GM18858 (cell line): ENCODE measurements at regions not wholly inside any gene's neighbourhood (a gene's known extent, or its start where the extent isn't known, plus 50 kb on each side); places are given as distances from the start of the nearest gene placed in this dataset.
A peak's percentile ranks its signal among the peaks of the same experiment; 100 is the strongest.
"Not testable (repeated sequence)": the region's sequence is repeated elsewhere in the genome, so short reads cannot be mapped to it uniquely, and the experiment has no call there.

Experiments used
- ATAC-seq: cut with Tn5 transposase; IDR thresholded peaks from one replicate; pipeline ENCODE4 v1.9.1; 2021; ENCODE audit not compliant: unreplicated experiment

DNA sequence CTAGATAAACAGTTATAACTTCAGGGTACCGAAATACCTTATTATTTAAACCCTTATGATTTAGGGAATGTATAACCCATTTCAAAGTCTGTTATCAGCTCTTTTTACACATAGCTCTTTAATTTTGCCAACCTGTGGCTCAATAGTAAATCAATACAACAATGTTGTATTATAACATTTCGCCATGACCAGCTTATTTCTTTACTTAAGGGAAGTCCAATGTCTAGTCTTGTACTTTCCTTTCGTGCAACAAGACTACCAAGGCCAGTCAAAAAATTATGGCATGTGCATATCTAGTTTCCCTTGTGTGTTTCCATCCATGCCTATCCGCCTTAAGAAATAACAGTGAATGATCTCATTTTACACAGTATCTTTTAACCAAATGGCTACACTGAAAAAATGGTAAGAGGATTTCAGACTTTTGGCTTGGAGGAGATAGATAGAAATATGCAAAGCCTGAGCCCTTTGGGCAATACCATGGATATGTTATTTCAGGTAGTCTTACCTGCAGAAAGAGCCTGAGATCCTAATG, 239.5 kb upstream of the RPS23 start:
- ATAC-seq: no peak

DNA sequence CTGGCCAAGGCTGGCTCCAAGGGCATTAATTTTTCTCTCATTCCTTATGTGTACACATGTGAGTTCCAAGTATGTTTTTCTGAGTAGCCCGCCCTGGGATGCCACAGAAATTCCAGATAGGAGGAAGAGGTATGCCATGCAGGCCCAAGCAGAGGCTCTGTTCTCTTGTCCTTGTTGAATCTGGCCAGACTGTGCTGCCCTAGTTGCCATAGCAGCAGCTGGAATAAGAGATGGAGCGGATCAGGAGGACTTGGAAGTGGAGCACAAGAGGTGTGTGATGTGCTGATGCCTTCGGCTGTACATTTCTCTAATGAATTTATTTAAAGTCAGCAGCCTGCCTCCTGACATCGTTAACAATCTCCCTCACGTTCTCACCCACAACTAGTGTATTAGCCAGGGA, 235.6 kb upstream of the RPS23 start:
- no peak for ATAC-seq

DNA sequence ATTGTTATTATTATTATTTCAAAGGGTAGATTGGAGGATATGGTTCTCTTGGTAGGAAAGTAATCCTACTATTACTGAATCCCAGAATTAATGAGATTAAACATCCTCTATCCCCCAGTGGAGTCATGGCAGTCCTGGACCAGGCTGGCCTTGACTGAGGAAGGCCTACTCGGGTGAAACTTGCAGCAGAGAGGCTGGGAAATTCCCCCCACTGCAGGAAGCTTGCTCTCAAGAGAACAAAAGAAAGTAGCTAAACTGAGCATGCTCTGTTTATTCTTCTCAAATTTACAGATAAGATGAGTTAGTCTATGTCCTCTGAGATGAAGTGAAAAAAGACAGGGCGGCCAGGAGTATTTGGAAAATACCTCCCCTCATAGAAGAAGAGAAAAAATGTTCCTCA, 233.9 kb upstream of the RPS23 start:
- peak; percentile 70 for ATAC-seq

DNA sequence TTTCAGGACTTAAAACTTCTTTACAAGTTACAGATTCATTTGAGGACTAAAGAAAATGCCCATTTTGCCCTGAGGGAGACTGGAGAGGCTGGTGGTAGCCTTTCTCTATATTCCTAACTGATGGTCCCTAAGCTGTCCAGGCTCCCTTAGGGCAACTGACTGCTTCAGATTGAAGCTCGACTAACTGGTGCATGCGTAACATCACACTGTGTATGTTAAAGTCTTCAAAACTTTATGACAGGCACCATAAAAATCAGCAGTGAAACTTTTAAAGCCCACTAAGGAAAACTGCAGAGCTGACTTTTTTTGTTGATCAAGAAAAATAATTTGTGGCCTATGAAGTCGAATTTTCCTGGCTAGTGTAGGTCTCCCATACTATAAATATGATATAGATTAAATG, 233.0 kb upstream of the RPS23 start:
- ATAC-seq: no peak

DNA sequence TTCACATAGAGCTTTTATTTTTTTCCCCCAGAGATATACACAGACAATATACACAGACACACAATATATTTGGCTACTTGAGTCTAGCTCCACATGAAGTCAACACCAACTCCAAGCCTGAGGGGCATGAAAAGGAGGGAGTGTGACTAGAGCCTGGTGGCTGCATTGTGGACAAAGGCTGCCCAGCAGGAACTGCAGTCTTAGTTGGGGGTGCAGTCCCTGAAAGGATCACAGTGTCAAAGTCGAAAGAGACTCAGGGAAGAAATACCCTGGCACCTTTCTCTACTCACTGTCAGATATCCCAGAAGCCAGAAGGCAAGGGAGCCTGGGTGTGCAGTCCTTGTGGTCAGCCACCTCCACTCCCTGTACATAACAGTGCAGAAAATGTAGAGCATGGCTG, 231.6 kb upstream of the RPS23 start:
- no peak for ATAC-seq

DNA sequence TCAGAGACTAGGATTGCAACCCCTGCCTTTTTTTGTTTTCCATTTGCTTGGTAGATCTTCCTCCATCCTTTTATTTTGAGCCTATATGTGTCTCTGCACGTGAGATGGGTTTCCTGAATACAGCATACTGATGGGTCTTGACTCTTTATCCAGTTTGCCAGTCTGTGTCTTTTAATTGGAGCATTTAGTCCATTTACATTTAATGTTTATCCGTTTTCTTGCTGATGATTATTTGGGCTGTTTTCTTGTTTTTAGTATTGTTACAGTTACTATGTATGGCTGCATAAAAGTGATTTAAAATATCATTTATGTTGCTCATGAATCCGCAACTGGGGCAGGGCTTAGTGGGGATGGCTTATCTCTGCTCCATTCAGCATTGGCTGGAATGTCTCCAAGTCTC, 228.2 kb upstream of the RPS23 start:
- ATAC-seq: not testable (repeated sequence)

DNA sequence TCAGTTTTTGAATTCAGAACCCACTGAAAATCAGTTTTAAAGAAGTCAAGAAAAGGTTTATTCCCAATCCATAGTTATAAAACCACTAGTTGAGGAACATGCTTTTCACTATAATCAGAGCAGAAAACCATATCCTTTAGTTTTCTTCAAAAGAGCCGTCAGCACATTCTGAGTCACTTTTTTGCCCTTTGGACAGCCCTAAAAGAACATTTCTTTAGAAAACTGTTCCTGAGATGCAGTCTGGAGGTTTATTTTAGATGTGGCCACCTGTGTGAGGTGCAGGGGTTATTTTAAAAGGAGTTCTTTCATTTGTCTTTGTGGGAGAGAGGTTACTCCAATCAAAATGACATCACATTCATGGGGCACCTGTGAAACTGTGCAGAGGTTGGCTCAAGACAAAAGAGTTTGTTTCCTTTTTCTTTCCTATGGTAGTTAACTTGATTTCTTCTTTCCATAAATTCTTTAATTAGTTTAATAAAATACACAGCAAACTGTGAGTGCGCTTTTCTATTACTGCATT, 221.6 kb upstream of the RPS23 start:
- ATAC-seq: no peak

DNA sequence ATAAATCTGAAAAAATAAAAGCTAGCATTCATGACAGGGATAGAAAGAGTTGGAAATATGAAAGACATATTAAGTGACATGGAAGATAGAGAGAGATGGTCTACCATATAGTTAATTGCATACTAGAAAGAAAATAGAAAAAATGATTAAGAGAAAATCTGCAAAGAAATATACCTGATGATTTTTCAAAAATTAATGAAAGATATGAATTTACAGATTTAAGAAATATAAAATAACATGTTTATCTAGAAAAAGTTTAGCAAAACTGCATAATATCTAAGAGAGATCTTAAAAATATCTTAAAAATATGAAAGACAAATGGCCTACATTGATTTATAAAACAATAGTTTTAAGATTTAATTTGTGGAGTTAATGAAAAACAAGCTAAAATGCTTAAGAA, 219.1 kb upstream of the RPS23 start:
- ATAC-seq: no peak

DNA sequence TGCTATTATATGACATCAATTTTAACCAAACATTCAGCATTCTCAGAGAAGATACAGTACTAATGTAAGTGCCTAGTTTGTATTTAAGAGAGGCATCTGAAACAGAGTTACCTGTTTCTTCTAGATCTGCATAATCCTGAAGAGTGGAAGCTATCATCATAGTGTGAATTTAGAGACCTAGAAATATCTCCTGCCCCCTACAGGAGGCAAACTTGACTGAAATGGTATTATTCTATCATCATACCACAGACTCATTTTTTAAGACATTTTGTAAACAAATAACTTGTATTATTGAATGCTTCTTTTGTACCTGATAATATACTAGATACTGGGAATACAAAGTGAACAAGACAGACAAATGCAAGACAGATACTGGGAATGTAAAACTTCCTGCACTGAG, 216.8 kb upstream of the RPS23 start:
- no peak for ATAC-seq

DNA sequence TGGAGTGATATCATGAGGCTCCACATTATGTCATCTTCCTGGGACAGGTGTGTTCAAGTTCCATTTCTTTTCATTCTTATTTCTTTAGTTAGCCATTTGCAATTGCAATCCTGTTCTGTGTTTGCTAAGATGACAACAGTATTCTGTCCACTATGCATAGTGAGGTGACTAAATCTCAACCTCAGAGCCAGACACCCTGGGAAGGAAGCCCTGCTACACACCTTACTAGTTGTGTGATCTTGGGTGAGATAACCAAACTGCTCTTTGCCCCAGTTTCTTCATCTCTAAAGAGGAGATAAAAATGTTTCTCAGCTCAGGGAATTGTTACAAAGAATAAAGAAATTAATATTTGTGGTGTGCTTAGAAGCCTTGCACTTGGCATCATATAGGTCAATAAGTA, 215.1 kb upstream of the RPS23 start:
- no peak for ATAC-seq

DNA sequence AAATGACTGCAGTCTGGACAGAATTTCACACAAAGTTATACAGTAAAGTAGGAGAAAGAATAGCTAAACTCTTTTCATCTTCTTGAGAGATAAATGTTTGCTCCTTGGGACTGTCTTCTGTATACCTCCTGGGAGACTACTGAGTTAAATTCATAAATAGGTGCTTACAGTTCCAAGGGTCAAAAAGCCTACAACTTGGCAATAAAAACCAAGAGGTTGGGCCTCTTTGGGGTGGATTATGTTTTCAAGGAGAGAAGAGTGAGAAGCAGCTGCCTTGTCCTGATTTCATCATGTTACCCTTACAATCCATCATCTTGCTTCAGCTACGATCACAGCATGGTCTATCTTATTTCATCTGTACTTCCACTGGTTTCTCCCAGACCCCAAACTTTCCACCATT, 213.2 kb upstream of the RPS23 start:
- ATAC-seq: no peak

DNA sequence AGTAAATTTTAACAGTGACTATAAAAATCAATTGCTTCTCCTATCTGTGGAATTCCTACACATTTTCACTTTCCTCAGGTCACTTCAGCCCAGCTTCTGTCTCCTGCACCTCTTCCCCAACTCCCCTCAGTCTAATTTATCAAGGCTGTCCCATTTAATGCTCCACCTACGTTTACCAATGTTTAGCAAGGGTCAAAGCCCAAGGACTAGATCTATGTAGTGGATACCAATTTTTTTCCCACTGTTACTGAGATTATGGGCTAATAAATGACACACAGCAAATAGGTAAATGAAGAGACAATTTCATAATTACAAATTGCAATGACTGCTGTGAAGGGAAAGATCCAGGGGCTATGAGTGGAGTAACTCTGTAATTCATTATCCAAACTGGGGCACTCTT, 211.5 kb upstream of the RPS23 start:
- ATAC-seq: no peak

DNA sequence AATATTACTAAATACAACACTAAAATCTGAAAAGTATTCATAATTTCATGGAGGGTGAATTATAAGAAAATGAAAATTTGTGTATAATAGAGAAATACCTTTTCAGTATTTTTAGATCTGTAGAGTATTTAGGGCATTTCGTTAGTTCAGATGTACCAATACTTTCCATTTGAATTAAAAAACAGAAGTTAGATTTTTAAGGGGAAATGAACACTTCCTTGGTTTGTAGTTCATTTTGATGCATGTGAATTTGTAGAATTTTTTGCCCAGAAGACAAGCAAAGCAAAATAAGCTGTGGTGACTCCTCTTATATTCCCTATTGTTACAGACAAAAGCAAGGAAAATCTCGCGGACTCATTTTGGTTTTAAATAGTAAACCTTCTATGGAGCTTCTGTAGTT, 209.0 kb upstream of the RPS23 start:
- no peak for ATAC-seq

DNA sequence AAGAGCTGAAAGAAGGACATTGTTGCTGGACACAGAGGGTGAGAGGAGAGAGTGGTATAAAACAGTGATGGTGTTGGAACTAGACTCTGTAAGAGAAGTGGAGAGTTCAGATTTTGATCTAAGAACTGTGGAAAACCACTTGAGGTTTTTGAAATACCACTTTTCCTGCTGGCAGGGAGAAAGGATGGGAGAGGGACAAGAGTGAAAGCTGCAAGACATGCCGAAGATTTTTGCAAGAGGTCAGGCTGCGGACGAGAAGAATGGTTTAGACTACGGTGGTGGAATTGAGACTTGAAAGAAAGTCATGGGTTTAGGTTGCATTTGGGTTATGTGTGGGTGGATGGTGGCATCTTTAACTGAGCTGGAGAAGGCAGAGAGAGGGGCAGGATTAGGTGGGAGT, 202.2 kb upstream of the RPS23 start:
- no peak for ATAC-seq

DNA sequence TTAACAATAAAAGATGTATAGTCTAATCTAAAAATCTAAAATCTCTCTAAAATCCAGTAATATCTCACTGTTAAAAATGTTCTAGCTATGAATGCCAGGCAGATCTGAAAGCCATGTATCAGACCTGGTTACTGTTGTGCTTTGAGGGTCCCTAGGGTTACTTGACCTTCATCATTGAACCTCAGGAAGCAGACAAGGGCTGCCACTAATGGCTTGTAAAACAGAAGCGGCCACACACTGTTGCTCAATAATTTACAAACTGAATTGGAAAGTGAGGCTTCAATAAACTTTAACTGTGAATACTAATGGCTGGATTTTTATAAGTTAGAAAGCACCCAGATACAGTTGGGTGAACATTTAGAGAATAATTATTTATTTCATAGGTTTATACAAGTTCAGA, 198.0 kb upstream of the RPS23 start:
- no peak for ATAC-seq

DNA sequence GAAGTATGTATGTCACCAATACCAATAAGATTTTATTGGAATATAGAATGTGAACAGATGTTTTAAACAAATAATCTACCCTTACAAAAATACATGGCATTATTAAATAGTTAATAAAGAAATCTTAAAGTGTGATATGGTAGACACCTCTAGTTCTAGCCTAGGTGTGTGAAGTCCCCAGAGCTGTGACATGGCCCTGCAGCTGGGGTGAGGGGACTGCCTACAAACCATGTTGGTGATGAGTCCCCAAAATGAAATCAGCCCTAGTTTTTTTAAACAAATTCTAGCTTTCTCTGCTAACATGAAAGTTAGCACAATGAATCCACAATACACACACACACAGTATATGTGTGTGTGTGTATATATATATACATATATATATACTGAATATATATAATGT, 195.1 kb upstream of the RPS23 start:
- no peak for ATAC-seq

DNA sequence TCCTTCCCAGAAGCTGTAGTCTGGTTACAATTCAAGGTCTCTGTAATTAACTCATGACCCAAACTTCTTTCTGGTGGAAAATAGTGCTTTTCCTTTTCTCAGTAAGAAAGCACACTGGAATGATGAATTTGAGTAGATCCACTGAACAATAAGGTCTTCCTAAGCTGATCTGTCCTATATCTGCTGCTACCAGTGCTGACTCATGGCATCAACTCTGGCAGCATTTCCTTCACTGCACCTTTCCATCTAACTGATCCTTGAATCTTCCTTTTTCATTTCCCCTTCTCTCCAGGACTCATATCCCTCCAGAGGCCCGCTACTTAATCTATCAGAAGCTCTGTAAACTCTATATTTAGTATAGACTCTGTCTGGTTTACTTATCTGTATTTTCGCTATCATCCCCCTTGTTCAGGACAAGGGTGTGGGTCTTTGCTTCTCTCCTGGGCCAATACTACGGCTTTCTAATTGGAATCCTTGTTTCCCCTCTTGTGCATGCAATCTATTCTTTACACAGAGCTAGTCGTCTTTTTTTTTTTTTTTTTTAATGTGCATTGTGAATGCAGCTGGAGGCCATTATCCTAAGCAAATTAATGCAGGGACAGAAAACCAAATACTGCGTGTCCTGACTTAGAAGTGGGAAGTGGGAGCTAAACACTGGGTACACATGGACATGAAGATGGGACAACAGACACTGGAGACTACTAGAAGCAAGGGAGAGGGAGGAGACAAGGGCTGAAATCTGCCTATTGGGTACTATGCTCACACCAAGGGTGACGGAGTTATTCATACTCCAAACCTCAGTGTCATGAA, 192.2 kb upstream of the RPS23 start:
- ATAC-seq: no peak

DNA sequence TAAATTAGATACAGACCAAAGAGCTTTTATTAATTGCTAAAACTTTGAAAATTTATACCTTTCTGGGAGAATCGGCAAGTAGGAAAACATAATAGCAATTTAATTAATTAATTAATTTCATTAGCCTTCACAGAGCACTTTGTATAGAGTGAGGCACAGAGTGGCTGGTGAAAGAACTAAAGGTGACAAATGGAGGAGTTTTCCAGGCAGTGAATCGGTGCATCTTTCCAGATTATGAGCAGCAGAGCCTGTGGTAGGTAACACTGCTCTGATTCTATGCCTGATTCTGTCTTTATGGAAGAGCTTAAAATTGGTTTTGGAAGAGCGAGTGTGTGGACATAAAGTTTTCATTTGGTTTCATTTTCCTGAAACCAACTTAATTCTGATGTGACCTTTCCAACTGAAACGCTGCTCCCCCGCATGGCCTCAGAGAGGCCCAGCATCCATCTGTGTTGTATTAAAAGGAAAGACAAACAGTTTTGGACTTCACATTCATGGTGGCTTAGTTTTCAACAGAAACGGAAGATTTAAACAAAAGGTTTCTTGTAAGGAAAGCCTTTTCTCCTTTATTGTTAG, 188.9 kb upstream of the RPS23 start:
- ATAC-seq: no peak

DNA sequence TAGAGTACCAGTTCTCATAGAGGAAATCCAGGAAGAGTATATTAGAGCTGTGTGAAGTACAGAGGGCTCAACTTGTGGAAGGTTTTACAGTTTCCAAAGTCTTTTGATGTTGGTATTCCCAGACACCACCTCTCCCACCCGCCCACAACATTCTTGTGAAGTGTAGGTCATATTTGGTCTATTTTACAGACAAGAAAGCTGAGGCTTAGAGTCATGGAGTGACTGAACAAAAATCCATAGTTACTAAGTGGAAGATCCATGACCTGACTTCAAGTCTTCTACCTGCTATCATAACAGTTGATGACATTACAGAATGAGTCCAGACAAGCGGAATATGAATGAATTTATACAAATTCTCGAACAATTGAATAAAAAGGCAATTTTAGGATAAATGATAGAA, 187.1 kb upstream of the RPS23 start:
- ATAC-seq: no peak

DNA sequence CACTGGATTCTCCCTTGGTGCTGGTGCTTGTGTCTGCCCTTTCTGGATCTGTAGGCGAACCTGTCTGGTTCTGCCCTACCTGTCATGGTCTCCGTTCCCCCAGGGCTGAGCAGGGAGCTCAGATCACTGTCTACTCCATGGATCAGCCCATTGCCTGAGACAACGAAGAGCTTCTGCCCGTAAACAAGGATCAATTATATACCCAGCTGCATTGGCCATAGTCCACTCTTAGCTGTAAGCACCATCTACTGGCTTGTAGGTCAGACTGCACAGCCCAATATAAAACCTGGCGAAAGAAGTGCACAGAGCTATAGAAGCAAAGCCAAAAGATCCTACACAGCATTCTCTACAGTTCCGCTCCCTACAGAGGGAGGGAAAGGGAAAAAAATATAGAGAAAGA, 181.5 kb upstream of the RPS23 start:
- no peak for ATAC-seq

DNA sequence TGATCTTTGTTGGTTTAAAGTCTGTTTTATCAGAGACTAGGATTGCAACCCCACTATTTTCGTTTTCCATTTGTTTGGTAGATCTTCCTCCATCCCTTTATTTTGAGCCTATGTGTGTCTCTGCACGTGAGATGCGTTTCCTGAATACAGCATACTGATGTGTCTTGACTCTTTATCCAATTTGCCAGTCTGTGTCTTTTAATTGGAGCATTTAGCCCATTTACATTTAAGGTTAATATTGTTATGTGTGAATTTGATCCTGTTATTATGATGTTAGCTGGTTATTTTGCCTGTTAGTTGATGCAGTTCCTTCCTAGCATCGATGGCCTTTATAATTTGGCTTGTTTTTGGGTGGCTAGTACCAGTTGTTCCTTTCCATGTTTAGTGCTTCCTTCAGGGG, 177.2 kb upstream of the RPS23 start:
- ATAC-seq: not testable (repeated sequence)

DNA sequence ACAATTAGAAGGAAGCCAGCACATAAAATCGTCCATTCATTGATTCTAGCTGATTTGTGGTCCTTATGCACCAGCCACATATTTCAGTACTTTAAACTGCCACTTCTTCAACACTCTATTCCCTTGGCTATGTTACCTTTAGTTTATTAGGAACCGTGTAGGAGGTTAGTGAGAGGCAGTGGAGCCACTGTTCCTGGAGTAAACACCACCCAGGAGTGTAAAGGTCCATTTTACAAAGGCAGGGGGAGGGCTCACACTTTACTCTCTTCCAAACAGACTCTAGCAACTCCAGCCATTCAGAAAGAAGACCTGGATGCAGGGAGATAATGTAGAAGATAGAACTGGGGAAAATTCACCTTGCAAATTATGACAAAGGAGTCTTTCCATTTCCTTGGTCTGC, 170.2 kb upstream of the RPS23 start:
- no peak for ATAC-seq

DNA sequence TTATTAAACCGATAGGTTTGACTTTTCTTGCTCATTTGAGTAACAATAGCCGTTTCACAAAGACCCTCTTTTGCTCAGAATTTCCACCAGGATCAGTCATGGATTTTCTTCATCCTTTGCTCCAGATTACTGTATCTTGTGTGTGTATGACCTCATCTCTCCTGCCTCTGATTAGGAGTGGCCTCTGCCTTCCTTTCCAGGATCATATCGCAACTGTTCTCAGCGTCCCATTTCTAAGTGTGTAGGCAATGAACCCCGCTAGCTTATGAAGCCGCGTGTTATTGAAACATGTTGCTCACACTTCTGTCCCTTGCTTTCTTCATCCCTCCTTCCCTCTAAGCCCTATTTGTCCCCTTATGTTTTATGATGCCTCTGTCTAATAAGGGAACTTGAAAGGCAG, 169.8 kb upstream of the RPS23 start:
- no peak for ATAC-seq
